HG02588 (cell line): ENCODE measurements at regions not wholly inside any gene's neighbourhood (a gene's known extent, or its start where the extent isn't known, plus 50 kb on each side); places are given as distances from the start of the nearest gene placed in this dataset.

Source experiments
- ATAC-seq: cut with Tn5 transposase; IDR thresholded peaks from one replicate; pipeline ENCODE4 v1.9.1; 2021; ENCODE audit warnings: mild to moderate bottlenecking, moderate library complexity; ENCODE audit not compliant: unreplicated experiment

GRCh38 chr18:29063346-29063745 lies 886.4 kb upstream of the CDH2 start:
- no peak for ATAC-seq

DNA sequence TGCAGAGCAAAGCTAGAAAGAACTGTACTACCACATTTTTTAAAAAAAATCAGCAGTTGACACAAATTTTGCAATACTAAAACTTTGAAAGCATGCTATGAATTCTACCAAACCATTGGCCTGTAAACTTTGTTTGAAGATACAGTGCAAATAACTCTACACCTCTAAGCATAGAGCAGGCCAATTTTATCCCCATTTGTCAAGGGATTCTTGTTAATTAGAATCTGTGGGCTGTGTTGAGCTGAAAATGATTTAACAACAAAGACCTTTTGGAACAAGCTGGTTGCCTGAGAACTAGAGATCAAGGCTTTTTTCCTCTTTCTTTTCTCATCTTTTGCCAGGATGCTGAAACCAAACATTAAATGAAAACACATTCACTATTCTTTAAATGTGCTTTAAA lies 886.0 kb upstream of the CDH2 start:
- ATAC-seq, result no peak

- ATAC-seq, result no peak
Measured at GRCh38 chr18:29060349-29060748, 883.4 kb upstream of the CDH2 start.

DNA sequence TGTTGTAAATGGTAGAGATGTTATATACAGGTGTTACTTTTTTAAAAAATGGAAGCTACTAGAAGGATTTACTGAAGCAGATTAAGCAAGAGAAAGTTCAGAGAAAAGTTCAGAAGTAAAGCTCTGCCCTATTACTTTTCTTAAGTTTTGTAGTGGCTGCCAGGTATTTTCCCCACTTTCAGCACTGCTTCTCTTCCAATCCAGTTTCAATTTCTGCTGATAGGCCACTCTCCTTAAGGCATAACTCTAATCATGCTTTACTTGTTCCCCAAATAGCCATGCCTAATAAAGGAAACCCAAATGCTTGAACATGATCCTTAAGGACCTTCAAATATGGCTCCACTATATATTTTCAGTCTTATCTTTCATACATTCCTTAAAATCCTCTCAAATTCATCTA lies 880.8 kb upstream of the CDH2 start:
- ATAC-seq, result no peak

GRCh38 chr18:29056800-29057199 lies 879.9 kb upstream of the CDH2 start:
- no peak for ATAC-seq

GRCh38 chr18:29041976-29042375 lies 865.0 kb upstream of the CDH2 start:
- ATAC-seq, result no peak

- no peak for ATAC-seq
Measured at GRCh38 chr18:29034113-29034856, 857.4 kb upstream of the CDH2 start.

DNA sequence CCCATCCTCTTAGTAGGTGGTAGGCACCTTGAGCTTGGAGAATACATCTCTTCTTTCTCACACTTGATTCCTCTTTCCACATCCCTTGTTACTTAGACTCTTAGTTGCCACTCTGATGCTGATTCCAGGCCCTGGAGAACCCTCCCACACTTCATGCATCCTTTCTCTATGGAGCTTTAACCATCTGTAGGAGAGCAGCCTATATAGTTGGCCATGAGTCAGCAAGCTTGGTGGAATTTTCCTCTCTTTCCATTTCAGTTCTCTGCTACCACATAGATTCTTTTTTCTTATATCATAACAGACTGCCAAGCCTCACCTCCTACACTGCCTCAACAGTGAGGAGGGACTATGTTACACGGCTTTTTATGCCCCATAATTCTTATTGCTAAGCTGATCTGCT lies 851.6 kb upstream of the CDH2 start:
- ATAC-seq, result no peak

DNA sequence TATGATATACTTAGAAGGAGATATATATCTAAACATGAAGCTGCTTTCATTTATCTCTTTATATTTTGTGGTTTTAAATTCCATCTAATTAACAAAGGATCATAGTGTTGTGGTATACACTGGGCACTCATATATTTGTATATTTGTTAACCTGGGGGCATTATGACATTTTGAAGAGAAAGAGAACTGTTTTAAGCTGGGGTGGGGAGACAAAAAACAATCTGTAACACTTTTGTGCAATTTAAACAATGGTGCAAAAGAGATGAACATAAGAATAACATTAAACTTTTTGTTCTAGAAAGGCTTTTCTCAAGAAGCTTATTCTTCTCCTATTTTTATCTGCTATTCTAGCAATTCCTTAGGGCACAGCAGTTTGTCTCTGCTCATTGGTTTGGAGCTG lies 842.0 kb upstream of the CDH2 start:
- no peak for ATAC-seq

DNA sequence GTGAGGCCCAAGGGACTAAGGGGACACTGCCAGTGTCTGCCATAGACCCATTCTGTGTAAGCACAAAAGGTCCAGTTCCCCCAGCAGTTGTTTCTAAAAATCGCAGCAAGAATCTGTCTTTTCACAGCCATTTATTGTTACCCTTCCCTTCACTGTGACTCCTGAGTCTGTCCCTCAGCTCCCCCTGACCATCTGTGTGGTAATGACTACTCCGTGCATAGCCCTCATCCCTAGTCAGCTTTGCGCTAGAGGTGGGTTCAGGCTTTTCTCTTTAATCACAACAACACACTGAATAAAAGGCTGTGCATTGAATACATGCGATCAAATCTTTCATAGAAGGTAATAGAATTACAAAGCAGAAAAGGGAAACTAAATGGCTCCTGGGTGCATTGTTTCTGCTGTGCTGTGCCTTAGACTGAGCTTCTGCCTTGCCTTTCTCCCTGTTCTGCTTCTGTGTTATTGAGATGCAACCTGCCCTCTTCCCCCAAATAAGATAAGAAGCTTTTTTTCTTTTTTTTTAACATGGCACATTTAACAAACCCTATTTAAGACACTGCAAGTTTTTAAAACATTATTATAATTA lies 836.0 kb upstream of the CDH2 start:
- ATAC-seq, result no peak

DNA sequence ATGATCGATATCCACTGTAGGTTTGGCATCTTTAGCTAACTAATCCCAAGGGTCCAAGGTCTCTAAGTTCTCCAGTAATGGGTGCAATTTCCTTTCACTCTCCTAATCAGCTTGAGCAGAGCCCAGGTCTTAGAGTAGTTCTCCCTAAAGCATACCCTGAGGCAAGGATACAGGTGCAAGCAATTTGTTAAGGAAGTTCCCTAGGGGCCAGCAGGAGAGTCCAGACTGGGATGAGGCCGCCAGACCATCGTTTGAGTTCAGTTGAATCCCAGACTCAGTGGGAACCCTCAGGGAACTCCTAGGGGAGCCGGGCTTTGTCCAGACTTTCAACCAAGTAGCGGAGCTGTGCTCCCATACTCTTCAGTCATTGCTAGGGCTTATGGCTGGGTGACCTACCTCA lies 835.4 kb upstream of the CDH2 start:
- ATAC-seq, result no peak

GRCh38 chr18:29009250-29009803 lies 832.4 kb upstream of the CDH2 start:
- ATAC-seq, result no peak

GRCh38 chr18:29008809-29009208 lies 831.9 kb upstream of the CDH2 start:
- no peak for ATAC-seq

DNA sequence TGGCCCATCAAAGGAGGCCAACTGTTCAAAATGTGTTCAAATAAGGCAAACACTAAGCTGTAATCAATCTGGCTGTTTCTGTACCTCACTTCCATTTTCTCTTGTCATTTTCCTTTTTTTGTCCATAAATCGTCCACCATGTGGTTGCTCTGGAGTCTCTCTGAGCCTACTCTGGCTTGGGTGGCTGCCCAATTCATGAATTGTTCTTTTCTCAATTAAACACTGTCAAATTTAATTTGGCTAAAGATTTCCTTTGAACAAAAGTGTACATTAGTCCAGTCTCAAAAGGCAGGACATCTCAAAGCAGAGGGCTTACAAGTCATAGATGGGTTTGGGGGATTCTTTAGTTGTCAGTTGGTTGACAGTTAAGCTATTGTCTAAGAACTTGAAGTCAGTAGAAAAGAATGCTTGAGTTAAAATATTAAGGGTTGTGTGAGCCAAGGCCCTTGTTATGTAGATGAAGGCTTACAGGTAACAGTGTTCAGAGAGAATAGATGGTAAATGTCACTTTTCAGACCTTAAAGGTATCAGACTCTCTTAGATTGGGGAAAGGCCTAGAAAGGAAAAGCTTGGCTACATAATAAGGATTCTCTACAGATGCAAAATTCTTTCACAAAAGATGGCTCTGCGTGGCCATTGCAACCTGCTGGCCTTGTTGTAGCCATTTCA lies 831.2 kb upstream of the CDH2 start:
- no peak for ATAC-seq

GRCh38 chr18:29004921-29005320 lies 828.0 kb upstream of the CDH2 start:
- no peak for ATAC-seq

- ATAC-seq, result no peak
Measured at GRCh38 chr18:29003194-29003593, 826.3 kb upstream of the CDH2 start.

GRCh38 chr18:29002747-29003146 lies 825.8 kb upstream of the CDH2 start:
- ATAC-seq, result no peak

- no peak for ATAC-seq
Measured at GRCh38 chr18:28999726-29000125, 822.8 kb upstream of the CDH2 start.

DNA sequence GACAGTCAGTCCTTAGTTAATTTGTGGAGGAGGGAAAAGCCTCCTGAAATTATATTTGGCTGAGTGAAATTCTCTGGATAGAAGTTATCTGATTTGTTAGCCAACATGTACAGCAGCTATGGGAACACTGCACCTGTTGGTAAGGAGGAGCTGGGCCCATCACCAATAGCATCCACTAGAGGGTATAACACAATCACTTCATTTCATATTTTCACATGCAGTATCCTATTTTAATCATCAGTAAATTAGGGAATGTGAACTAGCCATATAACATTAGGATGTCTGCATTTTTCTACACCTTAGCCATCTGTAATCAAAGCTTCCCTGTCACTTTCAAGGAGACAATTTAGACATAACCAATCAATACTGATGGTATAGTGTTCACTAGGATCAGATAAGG lies 818.4 kb upstream of the CDH2 start:
- no peak for ATAC-seq

GRCh38 chr18:28984731-28985130 lies 807.8 kb upstream of the CDH2 start:
- ATAC-seq, result no peak

DNA sequence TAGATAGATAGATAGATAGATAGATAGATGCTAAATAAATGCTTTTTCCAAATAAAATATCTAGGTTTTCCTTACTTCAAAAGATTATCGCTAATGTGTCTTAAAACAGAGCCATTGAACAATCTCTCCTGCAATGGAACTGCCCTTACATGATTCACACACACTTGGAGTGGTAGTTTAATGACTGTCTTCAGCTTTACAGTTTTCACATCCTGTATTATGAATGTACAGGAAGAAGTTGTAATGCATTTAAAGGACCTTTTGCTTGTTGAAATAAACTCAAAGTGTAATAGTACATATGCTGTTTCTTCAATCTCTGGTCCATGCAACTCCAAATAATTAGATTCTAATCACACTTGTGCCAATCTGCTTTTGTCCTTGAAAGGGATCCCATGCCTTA lies 797.6 kb upstream of the CDH2 start:
- ATAC-seq, result no peak

GRCh38 chr18:28973324-28973723 lies 796.4 kb upstream of the CDH2 start:
- ATAC-seq, result no peak
